ENCODE measurements at regions not wholly inside any gene's neighbourhood (a gene's known extent, or its start where the extent isn't known, plus 50 kb on each side); places are given as distances from the start of the nearest gene placed in this dataset.

DNA sequence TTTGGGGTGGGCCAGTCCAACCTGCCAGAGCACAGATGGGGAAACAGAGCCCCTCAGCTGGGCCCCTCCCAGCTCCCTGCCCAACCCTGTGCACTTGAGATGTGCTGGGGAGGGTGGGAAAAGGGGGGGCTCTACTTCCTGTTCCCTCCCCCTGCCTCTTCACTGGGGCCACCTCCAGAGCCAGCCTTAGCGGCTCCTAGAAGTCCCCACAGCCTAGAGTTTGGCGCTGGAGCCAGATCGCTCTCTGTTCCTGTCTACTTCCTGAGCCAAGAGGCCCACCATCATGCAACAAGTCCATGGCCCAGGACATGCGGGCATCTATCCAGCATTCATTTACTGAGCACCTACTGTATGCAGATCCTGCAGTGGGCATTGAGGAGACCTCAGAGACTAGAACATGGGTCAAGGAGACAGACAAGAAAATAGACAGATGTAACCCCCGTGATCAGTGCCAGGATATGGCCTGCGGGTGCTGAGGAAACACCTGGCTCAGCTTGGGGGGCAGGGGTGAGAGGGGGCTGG, 144.1 kb downstream of the SYF2 start:
- intact Hi-C loops (cut with DNase I): no loop called here
- no peak for TF ChIP-seq POLR2A (IDR thresholded peaks at IDR 0.05)
- TF ChIP-seq, protein P1, sequence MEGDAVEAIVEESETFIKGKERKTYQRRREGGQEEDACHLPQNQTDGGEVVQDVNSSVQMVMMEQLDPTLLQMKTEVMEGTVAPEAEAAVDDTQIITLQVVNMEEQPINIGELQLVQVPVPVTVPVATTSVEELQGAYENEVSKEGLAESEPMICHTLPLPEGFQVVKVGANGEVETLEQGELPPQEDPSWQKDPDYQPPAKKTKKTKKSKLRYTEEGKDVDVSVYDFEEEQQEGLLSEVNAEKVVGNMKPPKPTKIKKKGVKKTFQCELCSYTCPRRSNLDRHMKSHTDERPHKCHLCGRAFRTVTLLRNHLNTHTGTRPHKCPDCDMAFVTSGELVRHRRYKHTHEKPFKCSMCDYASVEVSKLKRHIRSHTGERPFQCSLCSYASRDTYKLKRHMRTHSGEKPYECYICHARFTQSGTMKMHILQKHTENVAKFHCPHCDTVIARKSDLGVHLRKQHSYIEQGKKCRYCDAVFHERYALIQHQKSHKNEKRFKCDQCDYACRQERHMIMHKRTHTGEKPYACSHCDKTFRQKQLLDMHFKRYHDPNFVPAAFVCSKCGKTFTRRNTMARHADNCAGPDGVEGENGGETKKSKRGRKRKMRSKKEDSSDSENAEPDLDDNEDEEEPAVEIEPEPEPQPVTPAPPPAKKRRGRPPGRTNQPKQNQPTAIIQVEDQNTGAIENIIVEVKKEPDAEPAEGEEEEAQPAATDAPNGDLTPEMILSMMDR (IDR thresholded peaks at IDR 0.05): no peak
- no peaks in the 10 kb centered on the region for H3K9me3 ChIP-seq
- H3K36me3 ChIP-seq (replicated peaks in 1 of 2; ENCODE audit: insufficient read depth in 1 of 2, low read depth in 2 of 2): no peaks in the 10 kb centered on the region
- 77 to 79% methylated on average over 6 of the region's 6 CpGs for WGBS, 2 donors
- H3K4me1 ChIP-seq: no peaks in the 10 kb centered on the region
- H3K4me3 ChIP-seq: no peak overlapping the region
- H3K27ac ChIP-seq: no peak overlapping the region
- DNase-seq (no peak), ATAC-seq (no peak)
- no peaks in the 10 kb centered on the region for H3K27me3 ChIP-seq

DNA sequence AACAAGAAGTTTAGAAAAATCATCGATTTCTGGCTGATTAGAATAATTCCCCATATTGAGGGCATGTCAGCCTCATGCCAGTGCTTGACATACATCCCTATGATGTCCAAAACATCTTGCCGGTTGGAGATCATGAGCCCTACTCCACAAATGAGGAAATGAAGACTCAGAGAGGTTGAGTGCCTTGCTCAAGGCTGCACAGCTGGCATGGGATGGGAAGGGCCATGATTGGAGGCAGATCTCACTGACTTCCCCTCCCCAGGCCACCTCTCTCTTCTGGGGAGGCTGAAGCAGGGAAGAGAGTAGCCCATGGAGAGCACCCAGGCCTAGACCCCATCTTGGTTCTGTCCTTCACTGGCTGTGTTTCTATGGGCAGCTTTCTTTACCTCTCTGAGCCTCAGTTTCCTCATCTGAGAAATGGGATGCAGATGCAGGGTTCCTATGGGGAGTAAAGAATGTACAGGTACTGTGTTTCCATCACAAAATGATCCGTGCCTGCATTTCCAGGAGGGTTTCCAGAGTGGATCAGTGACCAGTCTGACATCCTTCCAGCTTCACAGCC, 145.7 kb downstream of the SYF2 start:
- Histone ChIP-seq H3K27ac (no peak overlapping the region), H3K4me3 (no peak overlapping the region), H3K4me1 (no peaks in the 10 kb centered on the region), H3K9me3 (no peaks in the 10 kb centered on the region), H3K36me3 (replicated peaks in 1 of 2; ENCODE audit: insufficient read depth in 1 of 2, low read depth in 2 of 2) (no peaks in the 10 kb centered on the region), H3K27me3 (no peaks in the 10 kb centered on the region)
- 53 to 59% methylated on average over 3 of the region's 3 CpGs for WGBS, 2 donors
- DNase-seq (no peak), ATAC-seq (no peak)
- intact Hi-C loops (cut with DNase I): no loop called here
- TF ChIP-seq POLR2A (IDR thresholded peaks at IDR 0.05): no peak
- TF ChIP-seq, protein P1 (IDR thresholded peaks at IDR 0.05): no peak

DNA sequence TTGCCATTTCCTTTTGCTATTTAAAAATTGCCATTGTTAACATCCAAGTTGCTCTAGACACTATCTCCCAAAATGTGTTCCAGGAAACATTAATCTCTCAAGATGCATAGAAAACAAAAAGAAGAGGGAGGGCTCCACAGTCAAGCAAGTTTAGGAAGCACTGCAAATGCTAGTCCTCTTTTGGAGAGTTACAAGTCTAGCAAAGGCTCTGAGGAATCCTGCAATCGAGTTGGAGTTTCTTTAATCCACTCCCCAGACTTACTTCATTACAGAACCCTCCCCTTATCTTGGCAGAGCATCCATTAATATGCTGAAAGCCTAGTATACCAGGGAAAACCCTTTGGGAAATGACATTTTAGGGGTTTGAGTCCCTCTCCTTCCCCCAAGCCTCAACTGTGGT, 147.9 kb downstream of the SYF2 start:
- H3K4me3 ChIP-seq: no peak overlapping the region
- ATAC-seq: no peak
- 19 to 33% methylated on average over 1 of the region's 1 CpG for WGBS, 2 donors

DNA sequence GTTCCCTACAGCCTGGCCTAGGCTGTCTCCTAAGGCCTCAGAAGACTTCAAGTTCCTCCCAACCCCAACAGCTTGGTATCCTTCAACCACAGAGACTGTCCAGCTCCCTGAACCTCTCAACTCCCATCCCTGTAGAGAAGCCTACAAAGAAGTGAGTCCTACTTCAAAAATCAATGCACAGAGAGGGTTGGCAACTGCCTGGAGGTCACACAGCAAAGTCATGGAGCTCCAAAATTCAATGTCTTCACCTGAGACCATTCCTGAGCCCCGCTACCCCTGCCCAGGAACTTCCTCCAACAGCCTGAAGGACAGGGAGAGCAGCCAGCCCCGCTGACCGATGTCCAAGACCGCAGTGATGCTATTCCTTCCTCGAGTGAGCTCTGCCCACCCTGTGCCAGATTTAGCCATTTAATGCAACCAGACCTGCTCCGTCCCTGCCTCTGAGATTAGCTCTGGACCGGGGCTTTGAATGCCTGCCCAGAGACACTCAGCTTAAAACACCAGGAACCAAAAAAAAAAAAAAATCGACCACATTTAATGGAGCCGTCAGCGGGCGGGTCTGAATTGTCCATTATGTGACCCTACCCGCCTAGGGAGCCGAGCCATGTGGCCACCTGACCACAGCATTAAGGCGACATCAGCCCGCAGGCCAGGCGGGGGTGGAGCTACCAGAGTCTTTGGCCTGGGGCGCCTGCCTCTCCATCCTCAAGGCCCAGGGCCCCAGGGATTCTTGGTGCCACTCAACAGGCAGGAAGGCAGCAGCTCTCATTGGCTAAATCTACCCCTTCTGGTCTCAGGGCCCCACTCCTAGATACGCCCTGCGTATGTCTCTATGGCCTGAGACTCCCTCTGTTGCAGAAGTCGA, 148.6 kb downstream of the SYF2 start:
- TF ChIP-seq POLR2A (IDR thresholded peaks at IDR 0.05): no peak
- TF ChIP-seq, protein P1 (IDR thresholded peaks at IDR 0.05): no peak
- no peaks in the 10 kb centered on the region for H3K9me3 ChIP-seq
- no peaks in the 10 kb centered on the region for H3K36me3 ChIP-seq (replicated peaks in 1 of 2; ENCODE audit: insufficient read depth in 1 of 2, low read depth in 2 of 2)
- intact Hi-C loops (cut with DNase I): no loop called here
- WGBS, 2 donors: 71 to 80% methylated on average over 19 to 20 of the region's 20 CpGs
- no peaks in the 10 kb centered on the region for H3K27me3 ChIP-seq
- H3K27ac ChIP-seq: no peak overlapping the region
- ATAC-seq (no peak), DNase-seq (no peak)
- no peak overlapping the region for H3K4me3 ChIP-seq
- no peaks in the 10 kb centered on the region for H3K4me1 ChIP-seq

More for the DNA sequence above, 147.9 kb downstream of the SYF2 start:
- Histone ChIP-seq H3K27me3 (no peaks in the 10 kb centered on the region), H3K9me3 (no peaks in the 10 kb centered on the region), H3K36me3 (replicated peaks in 1 of 2; ENCODE audit: insufficient read depth in 1 of 2, low read depth in 2 of 2) (no peaks in the 10 kb centered on the region), H3K27ac (no peak overlapping the region), H3K4me1 (no peaks in the 10 kb centered on the region)
- DNase-seq: no peak
- TF ChIP-seq, protein P1 (IDR thresholded peaks at IDR 0.05): no peak
- intact Hi-C loops (cut with DNase I): no loop called here
